Calu3 (cell line): ENCODE measurements at regions not wholly inside any gene's neighbourhood (a gene's known extent, or its start where the extent isn't known, plus 50 kb on each side); places are given as distances from the start of the nearest gene placed in this dataset.

Experiments used
- BruUV-seq: library from RNA; stranded (reverse); fragments of 400-500 nt; replicated peaks from 2 replicates; lab custom pipeline; 2021; lab: Mats Ljungman, UMichigan
- CTCF ChIA-PET: fragments of 300-600 bp; sonication (Branson Sonifier 250); formaldehyde crosslinking; loops from one replicate; lab custom pipeline; 2022; ENCODE audit warnings: antibody characterized with exemption; lab: Charles Lee
- DNase-seq: peaks from one replicate; pipeline ENCODE4 v3.0.0; 2022
- H3K27ac Mint-ChIP-seq: one replicate; pipeline ENCODE4 v1.8.0; 2022; ENCODE audit warnings: mixed read lengths; ENCODE audit not compliant: unreplicated experiment
- H3K27me3 Mint-ChIP-seq: one replicate; pipeline ENCODE4 v1.8.0; 2022; ENCODE audit warnings: mixed read lengths; ENCODE audit not compliant: unreplicated experiment
- H3K36me3 Mint-ChIP-seq: one replicate; pipeline ENCODE4 v1.8.0; 2022; ENCODE audit warnings: mild to moderate bottlenecking, moderate library complexity, mixed read lengths; ENCODE audit not compliant: insufficient read depth, unreplicated experiment
- H3K4me1 Mint-ChIP-seq: one replicate; pipeline ENCODE4 v1.8.0; 2022; ENCODE audit warnings: mild to moderate bottlenecking, low read depth, mixed read lengths; ENCODE audit not compliant: unreplicated experiment
- H3K4me3 Mint-ChIP-seq: one replicate; pipeline ENCODE4 v1.8.0; 2022; ENCODE audit warnings: mild to moderate bottlenecking, low read depth, moderate library complexity, mixed read lengths; ENCODE audit not compliant: unreplicated experiment
- H3K9me3 Mint-ChIP-seq: one replicate; pipeline ENCODE4 v1.8.0; 2022; ENCODE audit warnings: low read depth, mixed read lengths; ENCODE audit not compliant: unreplicated experiment
- CTCF ChIP-seq: fragments of 200-600 bp; IDR thresholded peaks from one replicate; pipeline ENCODE4 v1.8.0; 2022; ENCODE audit warnings: antibody characterized with exemption; ENCODE audit not compliant: unreplicated experiment
- intact Hi-C: fragments of 100-400 bp; cut with micrococcal nuclease; formaldehyde crosslinking; loops from one replicate; pipeline ENCODE4 v1.10.0; 2022; ENCODE audit not compliant: unreplicated experiment

- intact Hi-C loops: no loop called here
- H3K4me1 Mint-ChIP-seq: peaks cover 12% of the 10 kb centered on the region
- H3K9me3 Mint-ChIP-seq: no peaks in the 10 kb centered on the region
- BruUV-seq: no TSS peak
- DNase-seq: no peak
- H3K27me3 Mint-ChIP-seq: no peaks in the 10 kb centered on the region
- no peak for TF ChIP-seq CTCF
- H3K4me3 Mint-ChIP-seq: no peak overlapping the region
- CTCF ChIA-PET: interaction anchor here (1.1 kb wide), 1 partner anchor 103 kb away, joined by 3 read pairs; no protein-coding TSS in a partner anchor
- H3K27ac Mint-ChIP-seq: no peak overlapping the region
- H3K36me3 Mint-ChIP-seq: no peaks in the 10 kb centered on the region
Measured at GRCh38 chr2:62334009-62334408, 138.1 kb downstream of the B3GNT2 start.

- CTCF ChIA-PET: interaction anchor here (0.6 kb wide), 2 partner anchors 9 to 436 kb away, joined by 5 to 6 read pairs; no protein-coding TSS in a partner anchor
- H3K9me3 Mint-ChIP-seq: no peaks in the 10 kb centered on the region
- H3K4me1 Mint-ChIP-seq: peaks cover 12% of the 10 kb centered on the region
- no peak for TF ChIP-seq CTCF
- H3K4me3 Mint-ChIP-seq: no peak overlapping the region
- BruUV-seq: no TSS peak
- intact Hi-C loops: no loop called here
- no peaks in the 10 kb centered on the region for H3K36me3 Mint-ChIP-seq
- no peak for DNase-seq
- H3K27ac Mint-ChIP-seq: no peak overlapping the region
- H3K27me3 Mint-ChIP-seq: no peaks in the 10 kb centered on the region
Measured at GRCh38 chr2:62330959-62331358, 135.0 kb downstream of the B3GNT2 start.

- Mint-ChIP-seq H3K27ac (no peak overlapping the region), H3K27me3 (no peaks in the 10 kb centered on the region), H3K4me1 (peaks cover 12% of the 10 kb centered on the region), H3K4me3 (no peak overlapping the region), H3K36me3 (no peaks in the 10 kb centered on the region), H3K9me3 (peaks cover 2% of the 10 kb centered on the region)
- DNase-seq: no peak
- no TSS peak for BruUV-seq
- no peak for TF ChIP-seq CTCF
- CTCF ChIA-PET: no interaction called here
- intact Hi-C loops: no loop called here
Measured at GRCh38 chr2:62329797-62330196, 133.9 kb downstream of the B3GNT2 start.

- peaks cover 12% of the 10 kb centered on the region for H3K4me1 Mint-ChIP-seq
- BruUV-seq: no TSS peak
- intact Hi-C loops: no loop called here
- H3K9me3 Mint-ChIP-seq: peaks cover 2% of the 10 kb centered on the region
- no peaks in the 10 kb centered on the region for H3K27me3 Mint-ChIP-seq
- CTCF ChIA-PET: no interaction called here
- no peaks in the 10 kb centered on the region for H3K36me3 Mint-ChIP-seq
- H3K27ac Mint-ChIP-seq: no peak overlapping the region
- H3K4me3 Mint-ChIP-seq: no peak overlapping the region
- no peak for DNase-seq
- TF ChIP-seq CTCF: no peak
Measured at GRCh38 chr2:62326735-62327134, 130.8 kb downstream of the B3GNT2 start.
